Heart left ventricle (tissue), 16 donors: ENCODE measurements at regions not wholly inside any gene's neighbourhood (a gene's known extent, or its start where the extent isn't known, plus 50 kb on each side); places are given as distances from the start of the nearest gene placed in this dataset.

ENCODE experiments used
- ATAC-seq, 4 donors: fragments of 200-7000 bp; cut with Tn5 transposase; one replicate each; pipeline ENCODE4 v1.9.1; 2020 to 2022; ENCODE audit warnings: moderate library complexity in 4 of 4, mild to moderate bottlenecking in 3 of 4, moderate number of reproducible peaks in 1 of 4
- DNase-seq, 5 donors: peaks; one replicate each; pipeline ENCODE4 v3.0.0-alpha.2; 2020
- H3K27ac ChIP-seq, 12 donors: fragments of 200-600 bp; sonication (generic) in 4 of 12; one replicate each; pipeline versions ENCODE4 v1.5.0 to v1.8.0; 2016 to 2022; ENCODE audit warnings: mild to moderate bottlenecking in 2 of 12
- H3K27me3 ChIP-seq, 9 donors: fragments of 200-600 bp; sonication (generic) in 2 of 9; one replicate each; pipeline versions ENCODE4 v1.5.1 to v1.8.0; 2016 to 2022; ENCODE audit warnings: mild to moderate bottlenecking in 3 of 9
- H3K36me3 ChIP-seq, 9 donors: fragments of 200-600 bp; sonication (generic) in 2 of 9; one replicate each; pipeline versions ENCODE4 v1.5.0 to v1.8.0; 2018 to 2022; ENCODE audit warnings: mild to moderate bottlenecking in 2 of 9
- H3K4me1 ChIP-seq, 12 donors: fragments of 200-600 bp; sonication (generic) in 4 of 12; one replicate each; pipeline versions ENCODE4 v1.5.0 to v1.8.0; 2016 to 2022; ENCODE audit warnings: mild to moderate bottlenecking in 3 of 12
- H3K4me3 ChIP-seq, 12 donors: fragments of 200-600 bp; sonication (generic) in 4 of 12; one replicate each; pipeline versions ENCODE4 v1.5.0 to v1.8.0; 2017 to 2022; ENCODE audit warnings: mild to moderate bottlenecking in 9 of 12, moderate library complexity in 4 of 12
- H3K9me3 ChIP-seq, 12 donors: fragments of 200-600 bp; sonication (generic) in 4 of 12; one replicate each; pipeline versions ENCODE4 v1.5.0 to v1.8.0; 2016 to 2022; ENCODE audit warnings: mild to moderate bottlenecking in 1 of 12
- CTCF ChIP-seq, 12 donors: fragments of 200-600 bp; sonication (generic) in 4 of 12; IDR thresholded peaks; one replicate each; pipeline versions ENCODE4 v1.5.0 to v1.8.0; 2018 to 2022; ENCODE audit warnings: antibody characterized with exemption in 12 of 12, mild to moderate bottlenecking in 5 of 12
- POLR2A ChIP-seq, 2 donors: fragments of 450-650 bp; IDR thresholded peaks; one replicate each; pipeline ENCODE4 v1.6.1; 2017; ENCODE audit warnings: antibody characterized with exemption in 2 of 2, mild to moderate bottlenecking in 2 of 2, moderate library complexity in 2 of 2
- WGBS, 4 donors: extraction: QIAGEN DNeasy Blood & Tissue Kit in 2 of 4; methylation state at CpG; one replicate each; pipeline versions ENCODE4 v1.1.5 to v1.1.7; 2013 to 2018; 5-methylcytosine and 5-hydroxymethylcytosine counted together
- intact Hi-C, 10 donors: fragments of 100-400 bp; cut with DNase I; formaldehyde crosslinking; loops; one replicate each; pipeline versions ENCODE4 v1.11.1 to v1.14.2; 2022
- donor health status: ischemic (EF 13 %, LVEDD 7.1; RV severe dilation, severe dysfunction).
- donor health status: healthy with polysubstance abuse.
- donor health status: DM: no; HTN: yes; CAD: no.
- donor health status: DM: no; HTN: no; CAD: no.
- donor health status: ischemic (EF 25% LVEDD 6.9; RV normal size, moderate dysfunction).
- donor health status: ischemic (EF 25% LVEDD 5.7; RV mildly dilated, moderate dysfunction).
- donor health status: healthy.
- donor health status: DM: yes; HTN: yes; CAD: no.
- donor health status: ischemic (EF 35%, LVEDD 5.7; RV mildly dilated, moderate dysfunction).
- donor health status: nonischemic (EF 11% LVEDD 7.7; RV severe dilation, severe dysfunction).
- donor health status: DM: yes; HTN: yes; CAD: no.
- donor health status: PGD.
- donor health status: ischemic (EF 29% LVEDD 5.4; RV normal size, mild dysfunction).
- donor health status: nonischemic (EF 23%, LVEDD 6.1; RV moderate dilation, normal function).

GRCh38 chr18:67010919-67011318, 407.0 kb upstream of the CDH19 start:
- ATAC-seq (no peak), DNase-seq (no peak)
- H3K36me3 ChIP-seq, result no peaks in the 10 kb centered on the region
- H3K27ac ChIP-seq, result no peak overlapping the region
- no peak for TF ChIP-seq CTCF (IDR thresholded peaks at IDR 0.05)
- no peak for TF ChIP-seq POLR2A (IDR thresholded peaks at IDR 0.05)
- intact Hi-C loops, result no loop called here
- no peaks in the 10 kb centered on the region for H3K9me3 ChIP-seq
- no peak overlapping the region for H3K4me3 ChIP-seq
- no peaks in the 10 kb centered on the region for H3K27me3 ChIP-seq
- H3K4me1 ChIP-seq, result no peaks in the 10 kb centered on the region

GRCh38 chr18:67007999-67008398, 404.1 kb upstream of the CDH19 start:
- Histone ChIP-seq H3K4me3 (no peak overlapping the region), H3K36me3 (no peaks in the 10 kb centered on the region), H3K27me3 (no peaks in the 10 kb centered on the region), H3K9me3 (no peaks in the 10 kb centered on the region), H3K27ac (no peak overlapping the region), H3K4me1 (no peaks in the 10 kb centered on the region)
- no peak for ATAC-seq
- intact Hi-C loops, result no loop called here
- DNase-seq, result no peak
- 75 to 87% (median 80%) methylated on average over 1 of the region's 1 CpG for WGBS, 4 donors
- TF ChIP-seq POLR2A (IDR thresholded peaks at IDR 0.05) (no peak), CTCF (IDR thresholded peaks at IDR 0.05) (no peak)

GRCh38 chr18:67007085-67007484, 403.2 kb upstream of the CDH19 start:
- Histone ChIP-seq H3K27me3 (no peaks in the 10 kb centered on the region), H3K27ac (no peak overlapping the region), H3K36me3 (no peaks in the 10 kb centered on the region), H3K4me1 (no peaks in the 10 kb centered on the region), H3K4me3 (no peak overlapping the region), H3K9me3 (no peaks in the 10 kb centered on the region)
- ATAC-seq (no peak), DNase-seq (no peak)
- intact Hi-C loops, result no loop called here
- TF ChIP-seq CTCF (IDR thresholded peaks at IDR 0.05) (no peak), POLR2A (IDR thresholded peaks at IDR 0.05) (no peak)
- WGBS, 4 donors, result 85 to 92% (median 89%) methylated on average over 1 of the region's 1 CpG

GRCh38 chr18:67001052-67001451, 397.2 kb upstream of the CDH19 start:
- intact Hi-C loops, result no loop called here
- Histone ChIP-seq H3K27ac (no peak overlapping the region), H3K9me3 (peaks cover 0 to 2% (median 0%) of the 10 kb centered on the region in 12 donors), H3K36me3 (no peaks in the 10 kb centered on the region), H3K4me1 (no peaks in the 10 kb centered on the region), H3K27me3 (no peaks in the 10 kb centered on the region), H3K4me3 (no peak overlapping the region)
- TF ChIP-seq POLR2A (IDR thresholded peaks at IDR 0.05) (no peak), CTCF (IDR thresholded peaks at IDR 0.05) (no peak)
- DNase-seq (no peak), ATAC-seq (no peak)
- 69 to 74% (median 71%) methylated on average over 4 of the region's 4 CpGs for WGBS, 4 donors
